NCI-H187 (cell line): ENCODE measurements at regions not wholly inside any gene's neighbourhood (a gene's known extent, or its start where the extent isn't known, plus 50 kb on each side); places are given as distances from the start of the nearest gene placed in this dataset.

ENCODE experiments used
- DNase-seq, 2 experiments: peaks; one replicate each; lab custom pipeline; 2025; lab: John Stamatoyannopoulos, UW

- no peak for DNase-seq
These were observed 56.1 kb upstream of the LRRC7 start for GRCh38 chr1:69511426-69512192.

- DNase-seq, result no peak
These were observed 54.1 kb upstream of the LRRC7 start for GRCh38 chr1:69513601-69514000.
